A673 (cell line): ENCODE measurements at regions not wholly inside any gene's neighbourhood (a gene's known extent, or its start where the extent isn't known, plus 50 kb on each side); places are given as distances from the start of the nearest gene placed in this dataset.

Source experiments
- CTCF ChIP-seq: fragments of 300-800, 200-600 bp; sonication (generic); conservative IDR thresholded peaks from 2 replicates; pipeline ENCODE4 v1.5.1; 2017; ENCODE audit warnings: low read depth, mild to moderate bottlenecking, antibody characterized with exemption, low read length, moderate library complexity, mixed read lengths
- EZH2 ChIP-seq: fragments of 200-600 bp; sonication (generic); IDR thresholded peaks from 2 replicates; pipeline ENCODE4 v1.6.1; 2017; ENCODE audit warnings: borderline replicate concordance, low read depth, mild to moderate bottlenecking, mixed read lengths, antibody characterized with exemption, low read length; ENCODE audit not compliant: poor library complexity, severe bottlenecking

GRCh38 chr6:156451726-156452125 lies 325.5 kb upstream of the ARID1B start:
- TF ChIP-seq CTCF (no peak), EZH2 (no peak)
